GM23338 (cell line): ENCODE measurements at regions not wholly inside any gene's neighbourhood (a gene's known extent, or its start where the extent isn't known, plus 50 kb on each side); places are given as distances from the start of the nearest gene placed in this dataset.

Experiments
- ATAC-seq: fragments of 200-7000 bp; cut with Tn5 transposase; 3 replicates; pipeline ENCODE4 v1.9.1; 2020
- DNase-seq: peaks from one replicate; pipeline ENCODE4 v3.0.0-alpha.2; 2015; ENCODE audit warnings: low spot score
- H2AFZ ChIP-seq: fragments of 200-600 bp; sonication (generic); 2 replicates; pipeline ENCODE4 v1.8.0; 2016; ENCODE audit warnings: antibody characterized with exemption, mild to moderate bottlenecking, moderate library complexity
- H3F3A ChIP-seq: fragments of 200-600 bp; sonication (generic); replicated peaks from 2 replicates; pipeline ENCODE4 v1.8.0; 2017; ENCODE audit warnings: antibody characterized with exemption, mixed run types, low read depth
- H3K27ac ChIP-seq: fragments of 200-600 bp; sonication (generic); 2 replicates; pipeline ENCODE4 v1.6.1; 2016; ENCODE audit warnings: low read depth
- H3K27me3 ChIP-seq: fragments of 200-600 bp; sonication (generic); 2 replicates; pipeline ENCODE4 v1.8.0; 2016; ENCODE audit warnings: mild to moderate bottlenecking, mixed run types, moderate library complexity; ENCODE audit not compliant: insufficient read depth
- H3K36me3 ChIP-seq: fragments of 200-600 bp; sonication (generic); 2 replicates; pipeline ENCODE4 v1.8.0; 2016; ENCODE audit warnings: mild to moderate bottlenecking; ENCODE audit not compliant: insufficient read depth
- H3K4me1 ChIP-seq: fragments of 200-600 bp; sonication (generic); 2 replicates; pipeline ENCODE4 v1.8.0; 2016; ENCODE audit warnings: mild to moderate bottlenecking, moderate library complexity; ENCODE audit not compliant: insufficient read depth
- H3K4me2 ChIP-seq: fragments of 200-600 bp; sonication (generic); 2 replicates; pipeline ENCODE4 v1.7.1; 2017; ENCODE audit warnings: mixed run types
- H3K4me3 ChIP-seq: fragments of 200-600 bp; sonication (generic); 2 replicates; pipeline ENCODE4 v1.6.1; 2016; ENCODE audit warnings: mixed run types
- H3K79me2 ChIP-seq: fragments of 200-600 bp; sonication (generic); replicated peaks from 2 replicates; pipeline ENCODE4 v1.8.0; 2017; ENCODE audit warnings: mild to moderate bottlenecking; ENCODE audit not compliant: insufficient read depth
- H3K9me2 ChIP-seq: fragments of 200-600 bp; sonication (generic); 2 replicates; pipeline ENCODE4 v1.8.0; 2017; ENCODE audit not compliant: insufficient read depth
- H4K20me1 ChIP-seq: fragments of 200-600 bp; sonication (generic); replicated peaks from 2 replicates; pipeline ENCODE4 v1.8.0; 2017; ENCODE audit warnings: mild to moderate bottlenecking; ENCODE audit not compliant: insufficient read depth
- H3K27ac Mint-ChIP-seq: 2 replicates; pipeline ENCODE4 v1.8.0; 2020; ENCODE audit warnings: inconsistent platforms, mild to moderate bottlenecking, moderate library complexity, mixed read lengths
- H3K27me3 Mint-ChIP-seq: 3 replicates; pipeline ENCODE4 v1.8.0; 2022; ENCODE audit warnings: low read depth, mild to moderate bottlenecking, moderate library complexity, mixed read lengths, inconsistent platforms; ENCODE audit not compliant: insufficient read depth, poor library complexity
- H3K36me3 Mint-ChIP-seq: 3 replicates; pipeline ENCODE4 v1.8.0; 2021; ENCODE audit warnings: low read depth, mild to moderate bottlenecking, inconsistent platforms, moderate library complexity, mixed read lengths
- H3K4me1 Mint-ChIP-seq: 3 replicates; pipeline ENCODE4 v1.8.0; 2020; ENCODE audit warnings: mild to moderate bottlenecking, inconsistent platforms, mixed read lengths
- H3K4me3 Mint-ChIP-seq: 3 replicates; pipeline ENCODE4 v1.8.0; 2021; ENCODE audit warnings: moderate library complexity, mild to moderate bottlenecking, inconsistent platforms, mixed read lengths
- H3K9me3 Mint-ChIP-seq: 3 replicates; pipeline ENCODE4 v1.8.0; 2020; ENCODE audit warnings: moderate library complexity, mild to moderate bottlenecking, inconsistent platforms, mixed read lengths
- CREB1 ChIP-seq: fragments of 250-450 bp; sonication (Bioruptor Pico); IDR thresholded peaks from 2 replicates; pipeline ENCODE4 v1.5.0; 2020; ENCODE audit warnings: low read depth, mild to moderate bottlenecking, moderate library complexity
- CTCF ChIP-seq, 2 experiments: fragments of 200-600 bp in 1 of 2; sonication (generic) in 1 of 2; conservative IDR thresholded peaks; 2 replicates each; pipeline versions ENCODE4 v1.5.1 to v1.6.1; 2016 to 2017; ENCODE audit warnings: antibody characterized with exemption in 2 of 2, low read depth in 2 of 2, mild to moderate bottlenecking in 2 of 2, moderate library complexity in 1 of 2
- ETS1 ChIP-seq: IDR thresholded peaks from 2 replicates; pipeline ENCODE4 v1.6.1; 2016; ENCODE audit warnings: antibody characterized with exemption
- EZH2 ChIP-seq: fragments of 200-600 bp; sonication (generic); IDR thresholded peaks from one replicate; pipeline ENCODE4 v1.8.0; 2017; ENCODE audit warnings: antibody characterized with exemption, mild to moderate bottlenecking, low read depth; ENCODE audit not compliant: unreplicated experiment
- EZH2phosphoT487 ChIP-seq: fragments of 200-600 bp; sonication (generic); IDR thresholded peaks from one replicate; pipeline ENCODE4 v1.8.1; 2018; ENCODE audit warnings: antibody characterized with exemption; ENCODE audit not compliant: unreplicated experiment
- JUNB ChIP-seq: IDR thresholded peaks from one replicate; pipeline ENCODE4 v1.6.1; 2016; ENCODE audit warnings: antibody characterized with exemption; ENCODE audit not compliant: unreplicated experiment
- POLR2AphosphoS5 ChIP-seq: IDR thresholded peaks from 2 replicates; pipeline ENCODE4 v1.6.1; 2016; ENCODE audit warnings: antibody characterized with exemption, low read depth
- REST ChIP-seq: IDR thresholded peaks from one replicate; pipeline ENCODE4 v1.6.1; 2018; ENCODE audit warnings: antibody characterized with exemption; ENCODE audit not compliant: unreplicated experiment
- STAT1 ChIP-seq: IDR thresholded peaks from one replicate; pipeline ENCODE4 v1.6.1; 2016; ENCODE audit warnings: antibody characterized with exemption; ENCODE audit not compliant: unreplicated experiment
- ZNF114 ChIP-seq: fragments of 250-450 bp; sonication (Bioruptor Pico); IDR thresholded peaks from 2 replicates; pipeline ENCODE4 v1.5.0; 2020; ENCODE audit warnings: mild to moderate bottlenecking, moderate library complexity
- ZNF331 ChIP-seq: fragments of 250-450 bp; sonication (Bioruptor Pico); IDR thresholded peaks from 2 replicates; pipeline ENCODE4 v1.5.0; 2020; ENCODE audit warnings: low read depth, mild to moderate bottlenecking, moderate library complexity
- ZNF462 ChIP-seq: fragments of 250-450 bp; sonication (Bioruptor Pico); IDR thresholded peaks from 2 replicates; pipeline ENCODE4 v1.5.0; 2020; ENCODE audit warnings: mild to moderate bottlenecking, moderate library complexity

GRCh38 chr7:121503039-121503438 lies 106.9 kb upstream of the FAM3C start:
- 0 out of 2 replicates have a peak, but pooled peaks cover 7% of the 10 kb centered on the region for H3K9me2 ChIP-seq
- H2AFZ ChIP-seq: no peak overlapping the region
- H3K4me1 ChIP-seq: no peaks in the 10 kb centered on the region
- Mint-ChIP-seq H3K9me3 (peaks cover 47% of the 10 kb centered on the region), H3K36me3 (peaks cover 47% of the 10 kb centered on the region), H3K27me3 (peaks cover 1% of the 10 kb centered on the region), H3K4me1 (no peaks in the 10 kb centered on the region), H3K27ac (no peak overlapping the region), H3K4me3 (no peak overlapping the region)
- H3K79me2 ChIP-seq: no peaks in the 10 kb centered on the region
- H3K27ac ChIP-seq: no peak overlapping the region
- no peak for TF ChIP-seq CREB1 (CRISPR knock-in tag)
- TF ChIP-seq EZH2: no peak
- TF ChIP-seq EZH2phosphoT487: no peak
- no peak for TF ChIP-seq POLR2AphosphoS5
- no peak for TF ChIP-seq ZNF114 (CRISPR knock-in tag)
- TF ChIP-seq ZNF462: no peak
- no peak for TF ChIP-seq REST
- TF ChIP-seq ETS1: no peak
- no peak for TF ChIP-seq CTCF (conservative IDR thresholded peaks at IDR 0.05; ENCODE audit: low read depth in 2 of 2)
- TF ChIP-seq STAT1: no peak
- TF ChIP-seq ZNF331 (CRISPR knock-in tag): no peak
- no peak for TF ChIP-seq JUNB
- no peak overlapping the region for H3K4me3 ChIP-seq
- H3K36me3 ChIP-seq: peaks cover 19% of the 10 kb centered on the region
- DNase-seq (no peak), ATAC-seq (no peak)
- H3K27me3 ChIP-seq: no peaks in the 10 kb centered on the region
- no peaks in the 10 kb centered on the region for H4K20me1 ChIP-seq
- H3F3A ChIP-seq: no peaks in the 10 kb centered on the region
- no peak overlapping the region for H3K4me2 ChIP-seq
